HL-60 (cell line): ENCODE measurements at regions not wholly inside any gene's neighbourhood (a gene's known extent, or its start where the extent isn't known, plus 50 kb on each side); places are given as distances from the start of the nearest gene placed in this dataset.

Experiments used
- POLR2AphosphoS5 ChIP-seq: IDR thresholded peaks from 2 replicates; pipeline ENCODE4 v1.6.1; 2012; ENCODE audit warnings: low read depth
- TF ChIP-seq, protein P1 (sequence below): IDR thresholded peaks from one replicate; pipeline ENCODE4 v1.5.1; 2011; ENCODE audit warnings: low read length, control low read depth, inconsistent platforms; ENCODE audit not compliant: insufficient read depth

GRCh38 chr11:112731538-112731937, 229.7 kb upstream of the NCAM1 start:
- TF ChIP-seq, protein P1, sequence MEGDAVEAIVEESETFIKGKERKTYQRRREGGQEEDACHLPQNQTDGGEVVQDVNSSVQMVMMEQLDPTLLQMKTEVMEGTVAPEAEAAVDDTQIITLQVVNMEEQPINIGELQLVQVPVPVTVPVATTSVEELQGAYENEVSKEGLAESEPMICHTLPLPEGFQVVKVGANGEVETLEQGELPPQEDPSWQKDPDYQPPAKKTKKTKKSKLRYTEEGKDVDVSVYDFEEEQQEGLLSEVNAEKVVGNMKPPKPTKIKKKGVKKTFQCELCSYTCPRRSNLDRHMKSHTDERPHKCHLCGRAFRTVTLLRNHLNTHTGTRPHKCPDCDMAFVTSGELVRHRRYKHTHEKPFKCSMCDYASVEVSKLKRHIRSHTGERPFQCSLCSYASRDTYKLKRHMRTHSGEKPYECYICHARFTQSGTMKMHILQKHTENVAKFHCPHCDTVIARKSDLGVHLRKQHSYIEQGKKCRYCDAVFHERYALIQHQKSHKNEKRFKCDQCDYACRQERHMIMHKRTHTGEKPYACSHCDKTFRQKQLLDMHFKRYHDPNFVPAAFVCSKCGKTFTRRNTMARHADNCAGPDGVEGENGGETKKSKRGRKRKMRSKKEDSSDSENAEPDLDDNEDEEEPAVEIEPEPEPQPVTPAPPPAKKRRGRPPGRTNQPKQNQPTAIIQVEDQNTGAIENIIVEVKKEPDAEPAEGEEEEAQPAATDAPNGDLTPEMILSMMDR: no peak
- no peak for TF ChIP-seq POLR2AphosphoS5
